Body of pancreas (tissue), 4 donors: ENCODE measurements at regions not wholly inside any gene's neighbourhood (a gene's known extent, or its start where the extent isn't known, plus 50 kb on each side); places are given as distances from the start of the nearest gene placed in this dataset.
"Not testable (repeated sequence)": the region's sequence is repeated elsewhere in the genome, so short reads cannot be mapped to it uniquely, and the experiment has no call there.

Experiments used
- ATAC-seq: fragments of 150-250 bp; one replicate; pipeline ENCODE4 v1.9.1; 2016
- DNase-seq, 4 donors: peaks; one replicate each; pipeline ENCODE4 v3.0.0-alpha.2; 2019
- H3K27ac ChIP-seq, 4 donors: fragments of 200-600 bp; sonication (generic); 1 replicate in 3 of 4; 2 replicates in 1 of 4; pipeline versions ENCODE4 v1.5.1 to v1.6.1; 2016 to 2019; ENCODE audit warnings: mild to moderate bottlenecking in 1 of 4, mixed read lengths in 1 of 4, moderate library complexity in 1 of 4
- H3K27me3 ChIP-seq, 2 donors: fragments of 200-600 bp; sonication (generic); one replicate each; pipeline ENCODE4 v1.6.0; 2016; ENCODE audit warnings: mild to moderate bottlenecking in 1 of 2
- H3K36me3 ChIP-seq, 2 donors: fragments of 200-600 bp; sonication (generic); replicated peaks in 1 of 2; 2 replicates each; pipeline ENCODE4 v1.5.1; 2016; ENCODE audit warnings: low read depth in 2 of 2; ENCODE audit not compliant: insufficient read depth in 1 of 2
- H3K4me1 ChIP-seq: fragments of 200-600 bp; sonication (generic); one replicate; pipeline ENCODE4 v1.6.0; 2016
- H3K4me3 ChIP-seq, 2 donors: fragments of 200-600 bp; sonication (generic); 1 replicate in 1 of 2; 2 replicates in 1 of 2; pipeline ENCODE4 v1.5.1; 2016 to 2019
- H3K9me3 ChIP-seq, 3 donors: fragments of 200-600 bp; sonication (generic); 1 replicate in 2 of 3; 2 replicates in 1 of 3; pipeline ENCODE4 v1.5.1; 2016
- CTCF ChIP-seq, 7 experiments: fragments of 450-650 bp in 4 of 7; fragments of 200-600 bp in 3 of 7; sonication (generic) in 3 of 7; IDR thresholded peaks; one replicate each; pipeline ENCODE4 v1.5.1; 2016 to 2019; ENCODE audit warnings: antibody characterized with exemption in 7 of 7
- POLR2A ChIP-seq, 3 donors: fragments of 450-650 bp; IDR thresholded peaks; one replicate each; pipeline ENCODE4 v1.6.1; 2016; ENCODE audit warnings: antibody characterized with exemption in 3 of 3, mild to moderate bottlenecking in 2 of 3
- WGBS, 2 donors: methylation state at CpG; one replicate each; pipeline ENCODE4 v1.1.5; 2017; 5-methylcytosine and 5-hydroxymethylcytosine counted together
- intact Hi-C: fragments of 100-400 bp; cut with DNase I; formaldehyde crosslinking; loops from one replicate; pipeline ENCODE4 v1.15.1; 2023

- H3K4me3 ChIP-seq, H3K27ac ChIP-seq, intact Hi-C loops, ATAC-seq, DNase-seq, H3K4me1 ChIP-seq, H3K9me3 ChIP-seq, H3K27me3 ChIP-seq, H3K36me3 ChIP-seq: not testable (repeated sequence)
- 51 to 54% methylated on average over 1 of the region's 1 CpG for WGBS, 2 donors
Observed at GRCh38 chr9:42239445-42240260, 56.2 kb downstream of the SPATA31A6 start.

- H3K9me3 ChIP-seq, ATAC-seq, intact Hi-C loops, H3K4me3 ChIP-seq, H3K27me3 ChIP-seq, H3K36me3 ChIP-seq, H3K27ac ChIP-seq, H3K4me1 ChIP-seq, DNase-seq: not testable (repeated sequence)
- WGBS, 2 donors = 4% methylated on average over 1 of the region's 1 CpG
Observed at GRCh38 chr9:42240261-42240579, 56.8 kb downstream of the SPATA31A6 start.

- H3K4me1 ChIP-seq, DNase-seq, ATAC-seq, intact Hi-C loops, H3K27me3 ChIP-seq, H3K9me3 ChIP-seq, H3K27ac ChIP-seq, H3K4me3 ChIP-seq, H3K36me3 ChIP-seq: not testable (repeated sequence)
- WGBS, 2 donors = 66 to 84% methylated on average over 2 of the region's 2 CpGs
Observed at GRCh38 chr9:42243211-42243610, 59.8 kb downstream of the SPATA31A6 start.

GRCh38 chr9:42243822-42244221 is 60.4 kb downstream of the SPATA31A6 start:
- H3K4me1 ChIP-seq, H3K4me3 ChIP-seq, H3K9me3 ChIP-seq, H3K36me3 ChIP-seq, intact Hi-C loops, H3K27me3 ChIP-seq, DNase-seq, ATAC-seq, H3K27ac ChIP-seq: not testable (repeated sequence)
- WGBS, 2 donors = 62 to 65% methylated on average over 3 of the region's 3 CpGs

GRCh38 chr9:42268729-42269128 is 85.3 kb downstream of the SPATA31A6 start:
- WGBS, 2 donors = 13 to 26% methylated on average over 6 of the region's 6 CpGs

GRCh38 chr9:42269171-42269570 is 85.7 kb downstream of the SPATA31A6 start:
- H3K9me3 ChIP-seq, H3K27me3 ChIP-seq, H3K36me3 ChIP-seq, H3K4me1 ChIP-seq, H3K4me3 ChIP-seq, ATAC-seq, intact Hi-C loops, DNase-seq: not testable (repeated sequence)
- peak overlapping the region in 1 of 4 donors; percentile 28 for H3K27ac ChIP-seq
- 52 to 66% methylated on average over 11 of the region's 11 CpGs for WGBS, 2 donors

More at GRCh38 chr9:42268729-42269128, 85.3 kb downstream of the SPATA31A6 start:
- H3K36me3 ChIP-seq, H3K4me1 ChIP-seq, H3K27me3 ChIP-seq, H3K9me3 ChIP-seq, H3K4me3 ChIP-seq, intact Hi-C loops: not testable (repeated sequence)
- peak; percentile 56 for ATAC-seq
- peak overlapping the region in 1 of 4 donors; percentile 28 for H3K27ac ChIP-seq
- peak in 2 of 4 donors; percentile 29 to 46 for DNase-seq

GRCh38 chr9:42273191-42273590 is 89.7 kb downstream of the SPATA31A6 start:
- intact Hi-C loops, H3K4me3 ChIP-seq, H3K4me1 ChIP-seq, ATAC-seq, H3K27ac ChIP-seq, DNase-seq, H3K36me3 ChIP-seq, H3K27me3 ChIP-seq, H3K9me3 ChIP-seq: not testable (repeated sequence)
- 80 to 81% methylated on average over 1 of the region's 1 CpG for WGBS, 2 donors

- 57 to 63% methylated on average over 9 of the region's 9 CpGs for WGBS, 2 donors
- no peaks in the 10 kb centered on the region for H3K36me3 ChIP-seq
- no peaks in the 10 kb centered on the region for H3K9me3 ChIP-seq
- H3K27me3 ChIP-seq = no peaks in the 10 kb centered on the region
- no peaks in the 10 kb centered on the region for H3K4me1 ChIP-seq
- ATAC-seq (no peak), DNase-seq (no peak)
- no peak for TF ChIP-seq POLR2A (IDR thresholded peaks at IDR 0.05)
- TF ChIP-seq CTCF (IDR thresholded peaks at IDR 0.05) = no peak
- intact Hi-C loops = no loop called here
- no peak overlapping the region for H3K27ac ChIP-seq
- no peak overlapping the region for H3K4me3 ChIP-seq
Observed at GRCh38 chr9:42275141-42275540, 91.7 kb downstream of the SPATA31A6 start.

- H3K27ac ChIP-seq, H3K4me1 ChIP-seq, H3K27me3 ChIP-seq, H3K36me3 ChIP-seq, DNase-seq, intact Hi-C loops, H3K4me3 ChIP-seq, ATAC-seq, H3K9me3 ChIP-seq: not testable (repeated sequence)
- 34 to 39% methylated on average over 7 of the region's 7 CpGs for WGBS, 2 donors
Observed at GRCh38 chr9:42282531-42283178, 99.2 kb downstream of the SPATA31A6 start.

GRCh38 chr9:42283179-42283543 is 99.7 kb downstream of the SPATA31A6 start:
- H3K27me3 ChIP-seq, H3K27ac ChIP-seq, H3K4me1 ChIP-seq, H3K9me3 ChIP-seq, ATAC-seq, H3K4me3 ChIP-seq, intact Hi-C loops, DNase-seq, H3K36me3 ChIP-seq: not testable (repeated sequence)
- 49 to 54% methylated on average over 2 of the region's 2 CpGs for WGBS, 2 donors
